ENCODE measurements at regions not wholly inside any gene's neighbourhood (a gene's known extent, or its start where the extent isn't known, plus 50 kb on each side); places are given as distances from the start of the nearest gene placed in this dataset.

- no peak for TF ChIP-seq CTCF (IDR thresholded peaks at IDR 0.05)
- no peak for TF ChIP-seq POLR2A (IDR thresholded peaks at IDR 0.05)
These were observed 93.8 kb downstream of the MAP3K8 start for GRCh38 chr10:30527623-30528428.
